C4-2B (cell line): ENCODE measurements at regions not wholly inside any gene's neighbourhood (a gene's known extent, or its start where the extent isn't known, plus 50 kb on each side); places are given as distances from the start of the nearest gene placed in this dataset.
A peak's percentile ranks its signal among the peaks of the same experiment; 100 is the strongest.

Source experiments
- H3K27ac ChIP-seq: fragments of 450-650 bp; 2 replicates; pipeline ENCODE4 v1.5.1; 2017
- ZFX ChIP-seq: fragments of 450-650 bp; IDR thresholded peaks from 2 replicates; pipeline ENCODE4 v1.6.1; 2017
- TF ChIP-seq, protein P1 (sequence below): fragments of 450-650 bp; conservative IDR thresholded peaks from 2 replicates; pipeline ENCODE4 v1.5.1; 2017; ENCODE audit warnings: mild to moderate bottlenecking

- TF ChIP-seq, protein P1, sequence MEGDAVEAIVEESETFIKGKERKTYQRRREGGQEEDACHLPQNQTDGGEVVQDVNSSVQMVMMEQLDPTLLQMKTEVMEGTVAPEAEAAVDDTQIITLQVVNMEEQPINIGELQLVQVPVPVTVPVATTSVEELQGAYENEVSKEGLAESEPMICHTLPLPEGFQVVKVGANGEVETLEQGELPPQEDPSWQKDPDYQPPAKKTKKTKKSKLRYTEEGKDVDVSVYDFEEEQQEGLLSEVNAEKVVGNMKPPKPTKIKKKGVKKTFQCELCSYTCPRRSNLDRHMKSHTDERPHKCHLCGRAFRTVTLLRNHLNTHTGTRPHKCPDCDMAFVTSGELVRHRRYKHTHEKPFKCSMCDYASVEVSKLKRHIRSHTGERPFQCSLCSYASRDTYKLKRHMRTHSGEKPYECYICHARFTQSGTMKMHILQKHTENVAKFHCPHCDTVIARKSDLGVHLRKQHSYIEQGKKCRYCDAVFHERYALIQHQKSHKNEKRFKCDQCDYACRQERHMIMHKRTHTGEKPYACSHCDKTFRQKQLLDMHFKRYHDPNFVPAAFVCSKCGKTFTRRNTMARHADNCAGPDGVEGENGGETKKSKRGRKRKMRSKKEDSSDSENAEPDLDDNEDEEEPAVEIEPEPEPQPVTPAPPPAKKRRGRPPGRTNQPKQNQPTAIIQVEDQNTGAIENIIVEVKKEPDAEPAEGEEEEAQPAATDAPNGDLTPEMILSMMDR: peak; percentile 66
- no peak for TF ChIP-seq ZFX
- H3K27ac ChIP-seq: no peak overlapping the region
These were observed 1183.2 kb upstream of the ACVR2A start for GRCh38 chr2:146661473-146662096.

DNA sequence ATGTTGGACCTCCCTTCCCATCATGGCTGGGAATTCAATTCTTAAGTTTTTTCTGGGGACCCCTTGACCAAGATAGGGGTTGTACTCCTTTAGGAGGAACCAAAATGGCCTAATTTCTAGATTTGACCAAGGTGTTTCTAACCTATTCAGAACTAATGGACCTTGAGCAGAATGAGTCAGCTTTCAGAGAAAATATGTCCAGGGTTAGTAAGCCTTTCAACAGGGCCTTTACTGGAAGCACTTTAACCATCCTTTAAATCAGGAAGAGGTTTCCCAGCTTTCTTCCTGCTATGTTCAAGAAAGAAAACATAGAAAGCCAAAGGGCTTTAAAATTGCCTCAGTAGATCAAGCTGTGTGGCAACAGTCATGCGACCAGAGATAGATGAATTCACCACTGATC, 1184.9 kb upstream of the ACVR2A start:
- TF ChIP-seq ZFX: no peak
- TF ChIP-seq, protein P1: no peak
- H3K27ac ChIP-seq: no peak overlapping the region

GRCh38 chr2:146652311-146652710, 1192.5 kb upstream of the ACVR2A start:
- H3K27ac ChIP-seq: no peak overlapping the region
- TF ChIP-seq, protein P1: no peak
- TF ChIP-seq ZFX: no peak

- no peak overlapping the region for H3K27ac ChIP-seq
- TF ChIP-seq, protein P1: no peak
- no peak for TF ChIP-seq ZFX
These were observed 1193.5 kb upstream of the ACVR2A start for GRCh38 chr2:146651361-146651760.

GRCh38 chr2:146642066-146642465, 1202.8 kb upstream of the ACVR2A start:
- TF ChIP-seq ZFX: no peak
- TF ChIP-seq, protein P1: no peak
- H3K27ac ChIP-seq: no peak overlapping the region

DNA sequence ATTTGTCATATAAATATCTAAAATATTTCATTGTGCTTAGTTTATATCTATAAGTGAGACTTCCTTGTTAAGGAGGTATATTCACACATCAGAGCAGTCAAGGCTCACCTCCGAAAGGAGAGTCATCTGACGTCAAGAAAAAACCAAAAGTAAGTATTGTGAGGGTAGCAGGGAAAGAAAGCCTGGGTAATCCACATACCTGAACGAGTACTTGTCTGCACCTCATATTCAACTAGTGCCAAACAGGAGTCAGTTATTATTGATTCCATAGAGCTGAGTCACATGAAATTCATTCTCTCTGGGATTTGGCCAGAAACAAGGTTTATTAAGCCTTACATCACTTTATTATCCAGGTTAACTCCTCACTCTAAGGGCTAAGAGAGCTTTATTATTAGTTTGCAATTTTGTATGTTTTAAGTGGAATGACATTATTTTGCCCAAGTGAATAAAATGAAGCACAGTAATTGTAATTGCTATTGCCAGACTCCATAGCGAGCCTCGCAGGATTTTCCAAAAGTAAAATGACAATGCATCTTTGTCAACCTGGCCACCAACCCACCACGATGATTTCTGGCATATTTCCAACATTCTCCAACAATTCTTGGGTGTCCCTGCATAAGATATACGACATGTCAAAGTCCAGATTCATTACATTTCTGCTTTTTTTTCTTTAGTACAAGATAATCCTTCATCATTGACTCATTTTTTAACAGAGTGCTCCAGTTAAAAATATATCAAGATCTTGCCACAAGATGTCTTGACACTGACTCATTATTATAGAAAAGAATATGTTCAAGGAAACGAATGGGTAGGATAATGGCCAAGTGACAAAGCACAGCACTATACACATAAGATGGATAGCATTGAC, 1210.4 kb upstream of the ACVR2A start:
- TF ChIP-seq, protein P1: no peak
- TF ChIP-seq ZFX: no peak
- no peak overlapping the region for H3K27ac ChIP-seq

- no peak overlapping the region for H3K27ac ChIP-seq
- no peak for TF ChIP-seq ZFX
These were observed 1211.7 kb upstream of the ACVR2A start for GRCh38 chr2:146633159-146633558.
